Liver (tissue), 8 donors: ENCODE measurements at regions not wholly inside any gene's neighbourhood (a gene's known extent, or its start where the extent isn't known, plus 50 kb on each side); places are given as distances from the start of the nearest gene placed in this dataset.

Experiments used
- DNase-seq: peaks from one replicate; pipeline ENCODE4 v3.0.0-alpha.2; 2017; ENCODE audit warnings: low spot score
- H3K27ac ChIP-seq, 2 donors: one replicate each; pipeline ENCODE4 v1.7.0; 2013; ENCODE audit warnings: inconsistent platforms in 2 of 2, low read length in 2 of 2, control low read depth in 1 of 2, low read depth in 1 of 2, mild to moderate bottlenecking in 1 of 2
- H3K27me3 ChIP-seq, 4 donors: one replicate each; pipeline versions ENCODE4 v1.6.1 to v1.7.0; 2013; ENCODE audit warnings: low read length in 3 of 4, inconsistent platforms in 1 of 4, mild to moderate bottlenecking in 1 of 4, moderate library complexity in 1 of 4; ENCODE audit not compliant: control insufficient read depth in 4 of 4, insufficient read depth in 4 of 4
- H3K36me3 ChIP-seq, 4 donors: one replicate each; pipeline versions ENCODE4 v1.6.1 to v1.7.0; 2013; ENCODE audit warnings: low read length in 3 of 4, mild to moderate bottlenecking in 3 of 4, low read depth in 1 of 4, moderate library complexity in 1 of 4; ENCODE audit not compliant: control insufficient read depth in 4 of 4, insufficient read depth in 3 of 4
- H3K4me1 ChIP-seq, 4 donors: one replicate each; pipeline versions ENCODE4 v1.6.1 to v1.7.0; 2013; ENCODE audit warnings: low read length in 3 of 4, mild to moderate bottlenecking in 3 of 4, moderate library complexity in 1 of 4; ENCODE audit not compliant: control insufficient read depth in 4 of 4, insufficient read depth in 4 of 4
- H3K4me3 ChIP-seq, 3 donors: one replicate each; pipeline versions ENCODE4 v1.6.1 to v1.7.0; 2013; ENCODE audit warnings: low read length in 3 of 3, control low read depth in 1 of 3, low read depth in 1 of 3, mild to moderate bottlenecking in 1 of 3
- H3K9ac ChIP-seq, 2 donors: one replicate each; pipeline ENCODE4 v1.7.0; 2013; ENCODE audit warnings: low read length in 2 of 2, mild to moderate bottlenecking in 2 of 2, moderate library complexity in 2 of 2, control low read depth in 1 of 2, low read depth in 1 of 2
- H3K9me3 ChIP-seq, 4 donors: one replicate each; pipeline versions ENCODE4 v1.6.1 to v1.7.0; 2013; ENCODE audit warnings: low read length in 3 of 4; ENCODE audit not compliant: control insufficient read depth in 4 of 4
- ATF3 ChIP-seq: IDR thresholded peaks from 2 replicates; pipeline ENCODE4 v1.6.1; 2016; ENCODE audit warnings: antibody characterized with exemption
- CTCF ChIP-seq: fragments of 150-350 bp; IDR thresholded peaks from 2 replicates; pipeline ENCODE4 v1.5.1; 2017; ENCODE audit warnings: improper control_type of control experiment, low read depth, low read length; ENCODE audit not compliant: missing input control
- EGR1 ChIP-seq, 2 donors: IDR thresholded peaks; 2 replicates each; pipeline ENCODE4 v1.6.1; 2016 to 2018; ENCODE audit warnings: antibody characterized with exemption in 2 of 2, low read depth in 2 of 2
- FOXA1 ChIP-seq: IDR thresholded peaks from 2 replicates; pipeline ENCODE4 v1.6.1; 2016; ENCODE audit warnings: antibody characterized with exemption
- FOXA2 ChIP-seq: IDR thresholded peaks from 2 replicates; pipeline ENCODE4 v1.6.1; 2016; ENCODE audit warnings: antibody characterized with exemption
- GABPA ChIP-seq, 2 donors: IDR thresholded peaks in 1 of 2; conservative IDR thresholded peaks in 1 of 2; 2 replicates each; pipeline ENCODE4 v1.6.1; 2016; ENCODE audit warnings: antibody characterized with exemption in 2 of 2, mild to moderate bottlenecking in 1 of 2, moderate library complexity in 1 of 2
- HNF4A ChIP-seq, 2 donors: conservative IDR thresholded peaks; 2 replicates each; pipeline ENCODE4 v1.6.1; 2016; ENCODE audit warnings: antibody characterized with exemption in 2 of 2, mild to moderate bottlenecking in 2 of 2
- HNF4G ChIP-seq: IDR thresholded peaks from 2 replicates; pipeline ENCODE4 v1.6.1; 2016; ENCODE audit warnings: antibody characterized with exemption
- JUND ChIP-seq, 2 donors: IDR thresholded peaks; 2 replicates each; pipeline ENCODE4 v1.6.1; 2016; ENCODE audit warnings: antibody characterized with exemption in 2 of 2
- MAX ChIP-seq: IDR thresholded peaks from 2 replicates; pipeline ENCODE4 v1.6.1; 2016; ENCODE audit warnings: antibody characterized with exemption
- NR2F2 ChIP-seq: IDR thresholded peaks from 2 replicates; pipeline ENCODE4 v1.6.1; 2016; ENCODE audit warnings: antibody characterized with exemption
- RXRA ChIP-seq, 2 donors: IDR thresholded peaks; 2 replicates each; pipeline ENCODE4 v1.6.1; 2017 to 2018; ENCODE audit warnings: antibody characterized with exemption in 2 of 2, mild to moderate bottlenecking in 1 of 2
- SP1 ChIP-seq: IDR thresholded peaks from 2 replicates; pipeline ENCODE4 v1.6.1; 2018; ENCODE audit warnings: antibody characterized with exemption, mild to moderate bottlenecking
- TAF1 ChIP-seq: conservative IDR thresholded peaks from 2 replicates; pipeline ENCODE4 v1.6.1; 2016; ENCODE audit warnings: antibody characterized with exemption, mild to moderate bottlenecking
- YY1 ChIP-seq: IDR thresholded peaks from 2 replicates; pipeline ENCODE4 v1.6.1; 2016; ENCODE audit warnings: antibody characterized with exemption, mild to moderate bottlenecking
- ZBTB33 ChIP-seq: IDR thresholded peaks from 2 replicates; pipeline ENCODE4 v1.6.1; 2016; ENCODE audit warnings: antibody characterized with exemption
- WGBS: extraction: QIAGEN DNeasy Blood & Tissue Kit; methylation state at CpG from one replicate; pipeline ENCODE4 v1.1.7; 2013; 5-methylcytosine and 5-hydroxymethylcytosine counted together
- donor health status: healthy.
- donor health status: healthy.
- donor health status: healthy.
- donor health status: healthy.
- donor health status: healthy.

- TF ChIP-seq EGR1 (IDR thresholded peaks at IDR 0.05; ENCODE audit: low read depth in 2 of 2) = no peak
- no peak for TF ChIP-seq SP1
- no peak for TF ChIP-seq GABPA (IDR thresholded peaks at IDR 0.05 in 1 of 2, conservative IDR thresholded peaks at IDR 0.05 in 1 of 2)
- no peak for TF ChIP-seq TAF1
- no peak for TF ChIP-seq YY1
- TF ChIP-seq ATF3 = no peak
- TF ChIP-seq RXRA (IDR thresholded peaks at IDR 0.05) = no peak
- no peak for TF ChIP-seq JUND (IDR thresholded peaks at IDR 0.05)
- no peak for TF ChIP-seq MAX
- no peak for TF ChIP-seq HNF4G
- TF ChIP-seq FOXA2 = no peak
- Histone ChIP-seq H3K27ac (no peak overlapping the region), H3K9me3 (no peaks in the 10 kb centered on the region), H3K27me3 (no peaks in the 10 kb centered on the region), H3K9ac (no peak overlapping the region), H3K4me1 (no peaks in the 10 kb centered on the region), H3K4me3 (no peak overlapping the region), H3K36me3 (no peaks in the 10 kb centered on the region)
- WGBS = 74% methylated on average over 5 of the region's 5 CpGs
- DNase-seq = no peak
Measured at GRCh38 chr7:125857606-125858005, 928.0 kb upstream of the POT1 start.

- H3K9ac ChIP-seq = no peak overlapping the region
- H3K4me1 ChIP-seq = no peaks in the 10 kb centered on the region
- TF ChIP-seq EGR1 (IDR thresholded peaks at IDR 0.05; ENCODE audit: low read depth in 2 of 2) = no peak
- no peak for TF ChIP-seq JUND (IDR thresholded peaks at IDR 0.05)
- no peak for TF ChIP-seq HNF4A (conservative IDR thresholded peaks at IDR 0.05)
- no peak for TF ChIP-seq FOXA1
- no peak for TF ChIP-seq MAX
- no peak for TF ChIP-seq RXRA (IDR thresholded peaks at IDR 0.05)
- TF ChIP-seq ZBTB33 = no peak
- TF ChIP-seq ATF3 = no peak
- TF ChIP-seq NR2F2 = no peak
- no peak for TF ChIP-seq SP1
- TF ChIP-seq HNF4G = no peak
- WGBS = 76% methylated on average over 2 of the region's 2 CpGs
- H3K36me3 ChIP-seq = no peaks in the 10 kb centered on the region
- H3K4me3 ChIP-seq = no peak overlapping the region
- DNase-seq = no peak
- H3K9me3 ChIP-seq = peaks cover 0 to 18% (median 1%) of the 10 kb centered on the region in 4 donors
- no peaks in the 10 kb centered on the region for H3K27me3 ChIP-seq
- H3K27ac ChIP-seq = no peak overlapping the region
Measured at GRCh38 chr7:125848157-125848556, 918.5 kb upstream of the POT1 start.

GRCh38 chr7:125847692-125848091, 918.1 kb upstream of the POT1 start:
- no peaks in the 10 kb centered on the region for H3K4me1 ChIP-seq
- H3K27me3 ChIP-seq = no peaks in the 10 kb centered on the region
- WGBS = 70% methylated on average over 3 of the region's 3 CpGs
- peaks cover 0 to 18% (median 1%) of the 10 kb centered on the region in 4 donors for H3K9me3 ChIP-seq
- no peak overlapping the region for H3K9ac ChIP-seq
- TF ChIP-seq NR2F2 (no peak), CTCF (no peak), HNF4A (conservative IDR thresholded peaks at IDR 0.05) (no peak), HNF4G (no peak), TAF1 (no peak), FOXA2 (no peak), SP1 (no peak), RXRA (IDR thresholded peaks at IDR 0.05) (no peak), JUND (IDR thresholded peaks at IDR 0.05) (no peak), EGR1 (IDR thresholded peaks at IDR 0.05; ENCODE audit: low read depth in 2 of 2) (no peak)
- H3K27ac ChIP-seq = no peak overlapping the region
- H3K36me3 ChIP-seq = no peaks in the 10 kb centered on the region
- no peak for DNase-seq
- no peak overlapping the region for H3K4me3 ChIP-seq
